ENCODE measurements at regions not wholly inside any gene's neighbourhood (a gene's known extent, or its start where the extent isn't known, plus 50 kb on each side); places are given as distances from the start of the nearest gene placed in this dataset.

GRCh38 chr4:126411047-126411446 lies 1096.3 kb downstream of the FAT4 start:
- TF ChIP-seq, protein P1, sequence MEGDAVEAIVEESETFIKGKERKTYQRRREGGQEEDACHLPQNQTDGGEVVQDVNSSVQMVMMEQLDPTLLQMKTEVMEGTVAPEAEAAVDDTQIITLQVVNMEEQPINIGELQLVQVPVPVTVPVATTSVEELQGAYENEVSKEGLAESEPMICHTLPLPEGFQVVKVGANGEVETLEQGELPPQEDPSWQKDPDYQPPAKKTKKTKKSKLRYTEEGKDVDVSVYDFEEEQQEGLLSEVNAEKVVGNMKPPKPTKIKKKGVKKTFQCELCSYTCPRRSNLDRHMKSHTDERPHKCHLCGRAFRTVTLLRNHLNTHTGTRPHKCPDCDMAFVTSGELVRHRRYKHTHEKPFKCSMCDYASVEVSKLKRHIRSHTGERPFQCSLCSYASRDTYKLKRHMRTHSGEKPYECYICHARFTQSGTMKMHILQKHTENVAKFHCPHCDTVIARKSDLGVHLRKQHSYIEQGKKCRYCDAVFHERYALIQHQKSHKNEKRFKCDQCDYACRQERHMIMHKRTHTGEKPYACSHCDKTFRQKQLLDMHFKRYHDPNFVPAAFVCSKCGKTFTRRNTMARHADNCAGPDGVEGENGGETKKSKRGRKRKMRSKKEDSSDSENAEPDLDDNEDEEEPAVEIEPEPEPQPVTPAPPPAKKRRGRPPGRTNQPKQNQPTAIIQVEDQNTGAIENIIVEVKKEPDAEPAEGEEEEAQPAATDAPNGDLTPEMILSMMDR (IDR thresholded peaks at IDR 0.05), result no peak
- no peak for TF ChIP-seq POLR2A (IDR thresholded peaks at IDR 0.05)
